Trophoblast cell (in vitro differentiated cells and primary cell): ENCODE measurements at regions not wholly inside any gene's neighbourhood (a gene's known extent, or its start where the extent isn't known, plus 50 kb on each side); places are given as distances from the start of the nearest gene placed in this dataset.

Source experiments
- DNase-seq, 2 donors: peaks; one replicate each; pipeline ENCODE4 v3.0.0-alpha.2; 2016
- H2AFZ ChIP-seq: 2 replicates; pipeline ENCODE4 v1.6.1; 2013; ENCODE audit warnings: low read length, moderate library complexity, mild to moderate bottlenecking; ENCODE audit not compliant: insufficient read depth, poor library complexity
- H2AK5ac ChIP-seq: 2 replicates; pipeline ENCODE4 v1.6.1; 2013; ENCODE audit warnings: mild to moderate bottlenecking, low read length
- H2BK120ac ChIP-seq: 2 replicates; pipeline ENCODE4 v1.6.1; 2013; ENCODE audit warnings: low read length, mild to moderate bottlenecking, moderate library complexity; ENCODE audit not compliant: insufficient read depth, poor library complexity
- H2BK12ac ChIP-seq: 2 replicates; pipeline ENCODE4 v1.6.1; 2013; ENCODE audit warnings: mild to moderate bottlenecking, low read length, moderate library complexity
- H2BK5ac ChIP-seq: 2 replicates; pipeline ENCODE4 v1.6.1; 2013; ENCODE audit warnings: low read length, low read depth, moderate library complexity, mild to moderate bottlenecking; ENCODE audit not compliant: poor library complexity
- H3K14ac ChIP-seq: 2 replicates; pipeline ENCODE4 v1.6.1; 2013; ENCODE audit warnings: mild to moderate bottlenecking, low read length
- H3K18ac ChIP-seq: 2 replicates; pipeline ENCODE4 v1.6.1; 2013; ENCODE audit warnings: mild to moderate bottlenecking, low read length
- H3K23ac ChIP-seq: 2 replicates; pipeline ENCODE4 v1.6.1; 2013; ENCODE audit warnings: low read length
- H3K27ac ChIP-seq: 2 replicates; pipeline ENCODE4 v1.5.1; 2013; ENCODE audit warnings: low read depth, mild to moderate bottlenecking, inconsistent platforms, low read length, moderate library complexity
- H3K27me3 ChIP-seq: 2 replicates; pipeline ENCODE4 v1.6.1; 2013; ENCODE audit warnings: inconsistent platforms, mild to moderate bottlenecking, low read length, moderate library complexity; ENCODE audit not compliant: insufficient read depth
- H3K36me3 ChIP-seq, 2 experiments: 1 replicate in 1 of 2; 2 replicates in 1 of 2; pipeline ENCODE4 v1.6.1; 2013; ENCODE audit warnings: low read length in 2 of 2, mild to moderate bottlenecking in 2 of 2, moderate library complexity in 1 of 2; ENCODE audit not compliant: insufficient read depth in 2 of 2, control insufficient read depth in 1 of 2
- H3K4ac ChIP-seq: 2 replicates; pipeline ENCODE4 v1.6.1; 2013; ENCODE audit warnings: low read depth, mild to moderate bottlenecking, low read length, moderate library complexity
- H3K4me1 ChIP-seq, 2 experiments: 1 replicate in 1 of 2; 2 replicates in 1 of 2; pipeline ENCODE4 v1.6.1; 2013; ENCODE audit warnings: low read length in 2 of 2, mild to moderate bottlenecking in 2 of 2, moderate library complexity in 1 of 2; ENCODE audit not compliant: insufficient read depth in 2 of 2, control insufficient read depth in 1 of 2
- H3K4me2 ChIP-seq: 2 replicates; pipeline ENCODE4 v1.6.1; 2013; ENCODE audit warnings: inconsistent platforms, mild to moderate bottlenecking, low read length, moderate library complexity
- H3K4me3 ChIP-seq: 2 replicates; pipeline ENCODE4 v1.5.1; 2013; ENCODE audit warnings: mild to moderate bottlenecking, low read depth, low read length, inconsistent platforms
- H3K79me1 ChIP-seq: one replicate; pipeline ENCODE4 v1.6.1; 2013; ENCODE audit warnings: low read length
- H3K79me2 ChIP-seq: 2 replicates; pipeline ENCODE4 v1.6.1; 2013; ENCODE audit warnings: low read length, mild to moderate bottlenecking; ENCODE audit not compliant: control insufficient read depth, insufficient read depth, poor library complexity
- H3K9ac ChIP-seq: 2 replicates; pipeline ENCODE4 v1.6.1; 2013; ENCODE audit warnings: mild to moderate bottlenecking, low read length
- H3K9me3 ChIP-seq: 2 replicates; pipeline ENCODE4 v1.6.1; 2013; ENCODE audit warnings: low read depth, mild to moderate bottlenecking, control low read depth, inconsistent platforms, low read length; ENCODE audit not compliant: insufficient read depth
- H4K12ac ChIP-seq: 2 replicates; pipeline ENCODE4 v1.6.1; 2013; ENCODE audit warnings: low read depth, mild to moderate bottlenecking, low read length, moderate library complexity
- H4K8ac ChIP-seq: 2 replicates; pipeline ENCODE4 v1.6.1; 2013; ENCODE audit warnings: low read depth, mild to moderate bottlenecking, low read length, moderate library complexity
- H4K91ac ChIP-seq: one replicate; pipeline ENCODE4 v1.6.1; 2013; ENCODE audit warnings: low read depth, mild to moderate bottlenecking, low read length, moderate library complexity
- WGBS: extraction: QIAGEN DNeasy Blood & Tissue Kit; methylation state at CpG from one replicate; pipeline ENCODE4 v1.1.7; 2013; ENCODE audit warnings: missing lambda C conversion rate; ENCODE audit not compliant: insufficient read length, insufficient coverage; ENCODE audit errors: extremely low coverage; 5-methylcytosine and 5-hydroxymethylcytosine counted together

- no peaks in the 10 kb centered on the region for H3K79me2 ChIP-seq
- no peaks in the 10 kb centered on the region for H3K9me3 ChIP-seq
- no peaks in the 10 kb centered on the region for H3K36me3 ChIP-seq
- H4K91ac ChIP-seq: no peak overlapping the region
- no peaks in the 10 kb centered on the region for H3K79me1 ChIP-seq
- no peak overlapping the region for H2BK5ac ChIP-seq
- no peak overlapping the region for H2BK120ac ChIP-seq
- no peak for DNase-seq
- no peak overlapping the region for H3K9ac ChIP-seq
- H3K27ac ChIP-seq: no peak overlapping the region
- H3K4ac ChIP-seq: no peak overlapping the region
- H4K12ac ChIP-seq: no peak overlapping the region
- no CpG with 5 or more reads among the region's 6 CpGs for WGBS
- H3K27me3 ChIP-seq: no peaks in the 10 kb centered on the region
- H3K4me3 ChIP-seq: no peak overlapping the region
- no peak overlapping the region for H3K18ac ChIP-seq
- H3K23ac ChIP-seq: no peak overlapping the region
- no peak overlapping the region for H2BK12ac ChIP-seq
- no peak overlapping the region for H4K8ac ChIP-seq
- no peak overlapping the region for H2AK5ac ChIP-seq
- H3K4me2 ChIP-seq: no peak overlapping the region
- no peaks in the 10 kb centered on the region for H3K4me1 ChIP-seq
- H2AFZ ChIP-seq: no peak overlapping the region
- H3K14ac ChIP-seq: no peak overlapping the region
Measured at GRCh38 chr6:156181506-156181905, 595.7 kb upstream of the ARID1B start.

- Histone ChIP-seq H3K27me3 (no peaks in the 10 kb centered on the region), H3K4ac (no peak overlapping the region), H3K23ac (no peak overlapping the region), H3K18ac (no peak overlapping the region), H3K4me2 (no peak overlapping the region), H3K14ac (no peak overlapping the region), H4K8ac (no peak overlapping the region), H3K36me3 (no peaks in the 10 kb centered on the region), H2BK5ac (no peak overlapping the region), H3K4me1 (no peaks in the 10 kb centered on the region), H3K4me3 (no peak overlapping the region), H2AK5ac (no peak overlapping the region), H3K9ac (no peak overlapping the region), H4K12ac (no peak overlapping the region), H3K79me2 (no peaks in the 10 kb centered on the region), H3K27ac (no peak overlapping the region), H2BK12ac (no peak overlapping the region), H3K9me3 (no peaks in the 10 kb centered on the region), H3K79me1 (no peaks in the 10 kb centered on the region), H2BK120ac (no peak overlapping the region), H2AFZ (no peak overlapping the region), H4K91ac (no peak overlapping the region)
- DNase-seq: no peak
- WGBS: no CpG with 5 or more reads among the region's 12 CpGs
Measured at GRCh38 chr6:156175971-156176421, 601.2 kb upstream of the ARID1B start.

- WGBS: no CpG with 5 or more reads among the region's 3 CpGs
- no peak overlapping the region for H3K23ac ChIP-seq
- no peaks in the 10 kb centered on the region for H3K79me2 ChIP-seq
- no peak overlapping the region for H3K18ac ChIP-seq
- H2BK5ac ChIP-seq: no peak overlapping the region
- H3K4me2 ChIP-seq: no peak overlapping the region
- no peak overlapping the region for H3K27ac ChIP-seq
- H3K4ac ChIP-seq: no peak overlapping the region
- H3K79me1 ChIP-seq: no peaks in the 10 kb centered on the region
- H3K9me3 ChIP-seq: no peaks in the 10 kb centered on the region
- H4K91ac ChIP-seq: no peak overlapping the region
- H2BK120ac ChIP-seq: no peak overlapping the region
- no peak overlapping the region for H4K12ac ChIP-seq
- no peak overlapping the region for H4K8ac ChIP-seq
- no peak overlapping the region for H2BK12ac ChIP-seq
- no peak overlapping the region for H2AFZ ChIP-seq
- H3K4me3 ChIP-seq: no peak overlapping the region
- no peaks in the 10 kb centered on the region for H3K4me1 ChIP-seq
- no peak for DNase-seq
- H3K14ac ChIP-seq: no peak overlapping the region
- no peak overlapping the region for H2AK5ac ChIP-seq
- H3K9ac ChIP-seq: no peak overlapping the region
- no peaks in the 10 kb centered on the region for H3K36me3 ChIP-seq
- H3K27me3 ChIP-seq: no peaks in the 10 kb centered on the region
Measured at GRCh38 chr6:156175433-156175832, 601.7 kb upstream of the ARID1B start.

- Histone ChIP-seq H4K12ac (no peak overlapping the region), H3K18ac (no peak overlapping the region), H2BK120ac (no peak overlapping the region), H3K27ac (no peak overlapping the region), H2AFZ (no peak overlapping the region), H3K4me1 (no peaks in the 10 kb centered on the region), H3K14ac (no peak overlapping the region), H3K79me1 (no peaks in the 10 kb centered on the region), H3K9ac (no peak overlapping the region), H2BK5ac (no peak overlapping the region), H3K79me2 (no peaks in the 10 kb centered on the region), H2BK12ac (no peak overlapping the region), H3K4me2 (no peak overlapping the region), H4K8ac (no peak overlapping the region), H3K4me3 (no peak overlapping the region), H3K4ac (no peak overlapping the region), H3K9me3 (no peaks in the 10 kb centered on the region), H4K91ac (no peak overlapping the region), H3K36me3 (no peaks in the 10 kb centered on the region), H2AK5ac (no peak overlapping the region), H3K27me3 (no peaks in the 10 kb centered on the region), H3K23ac (no peak overlapping the region)
- DNase-seq: no peak
- no CpG with 5 or more reads among the region's 11 CpGs for WGBS
Measured at GRCh38 chr6:156174031-156174890, 602.9 kb upstream of the ARID1B start.
